SK-N-SH (cell line): ENCODE measurements at regions not wholly inside any gene's neighbourhood (a gene's known extent, or its start where the extent isn't known, plus 50 kb on each side); places are given as distances from the start of the nearest gene placed in this dataset.

ENCODE experiments used
- CTCF ChIA-PET: fragments of 300-600, 350-600 bp; formaldehyde crosslinking; extraction: SDS; loops from one replicate; lab custom pipeline; 2021; lab: Yijun Ruan, JAX
- POLR2A ChIA-PET: fragments of 350-600 bp; sonication (Branson Sonifier 250); formaldehyde crosslinking; extraction: SDS; loops from one replicate; lab custom pipeline; 2020; ENCODE audit warnings: antibody characterized with exemption, inconsistent platforms; lab: Yijun Ruan, JAX
- DNase-seq: peaks from one replicate; pipeline ENCODE4 v3.0.0; 2012
- H2AFZ ChIP-seq: fragments of 200-600 bp; sonication (generic); 2 replicates; pipeline ENCODE4 v1.8.1; 2016; ENCODE audit warnings: antibody characterized with exemption, mild to moderate bottlenecking, low read depth
- H3F3A ChIP-seq: fragments of 200-600 bp; sonication (generic); replicated peaks from 2 replicates; pipeline ENCODE3; 2016; ENCODE audit warnings: antibody characterized with exemption, mild to moderate bottlenecking; ENCODE audit not compliant: insufficient read depth
- H3K27ac ChIP-seq, 2 experiments: fragments of 200-500 bp in 1 of 2; fragments of 200-600 bp in 1 of 2; sonication (Bioruptor generic) in 1 of 2; sonication (generic), shearing (Covaris generic) in 1 of 2; 2 replicates each; pipeline versions ENCODE4 v1.5.1 to v1.6.1; 2014 to 2016; ENCODE audit warnings: low read depth in 2 of 2, inconsistent platforms in 1 of 2, low read length in 1 of 2, mild to moderate bottlenecking in 1 of 2, mixed read lengths in 1 of 2
- H3K27me3 ChIP-seq: fragments of 200-600 bp; sonication (generic), shearing (Covaris generic); 2 replicates; pipeline ENCODE4 v1.6.1; 2016; ENCODE audit warnings: mixed run types; ENCODE audit not compliant: insufficient read depth
- H3K36me3 ChIP-seq, 2 experiments: fragments of 200-500 bp in 1 of 2; fragments of 200-600 bp in 1 of 2; sonication (Bioruptor generic) in 1 of 2; sonication (generic) in 1 of 2; replicated peaks in 1 of 2; 2 replicates each; pipeline versions ENCODE3 to v1.5.1; 2014 to 2016; ENCODE audit warnings: low read length in 1 of 2, mild to moderate bottlenecking in 1 of 2; ENCODE audit not compliant: insufficient read depth in 2 of 2, control insufficient read depth in 1 of 2
- H3K4me1 ChIP-seq, 2 experiments: fragments of 200-500 bp in 1 of 2; fragments of 200-600 bp in 1 of 2; sonication (Bioruptor generic) in 1 of 2; sonication (generic), shearing (Covaris generic) in 1 of 2; 2 replicates each; pipeline versions ENCODE4 v1.5.1 to v1.6.1; 2014 to 2016; ENCODE audit warnings: low read depth in 1 of 2, low read length in 1 of 2, mixed run types in 1 of 2; ENCODE audit not compliant: insufficient read depth in 2 of 2, control insufficient read depth in 1 of 2
- H3K4me2 ChIP-seq: fragments of 200-600 bp; sonication (generic), shearing (Covaris generic); 2 replicates; pipeline ENCODE4 v1.6.1; 2017; ENCODE audit warnings: mixed run types
- H3K4me3 ChIP-seq, 2 experiments: fragments of 200-500 bp in 1 of 2; fragments of 200-600 bp in 1 of 2; sonication (Bioruptor generic) in 1 of 2; sonication (generic), shearing (Covaris generic) in 1 of 2; 2 replicates each; pipeline versions ENCODE4 v1.5.1 to v1.8.1; 2014 to 2016; ENCODE audit warnings: low read depth in 2 of 2, inconsistent platforms in 1 of 2, low read length in 1 of 2, mild to moderate bottlenecking in 1 of 2, mixed read lengths in 1 of 2, moderate library complexity in 1 of 2
- H3K79me2 ChIP-seq: fragments of 200-600 bp; sonication (generic); 2 replicates; pipeline ENCODE4 v1.8.1; 2017; ENCODE audit warnings: mild to moderate bottlenecking; ENCODE audit not compliant: insufficient read depth
- H3K9ac ChIP-seq: fragments of 200-600 bp; sonication (generic); 2 replicates; pipeline ENCODE4 v1.6.1; 2017; ENCODE audit warnings: mixed run types
- H3K9me2 ChIP-seq: fragments of 200-600 bp; sonication (generic); 2 replicates; pipeline ENCODE4 v1.6.1; 2017; ENCODE audit warnings: mixed run types
- H3K9me3 ChIP-seq: fragments of 200-600 bp; sonication (generic); 2 replicates; pipeline ENCODE4 v1.6.1; 2017; ENCODE audit warnings: mixed run types, mild to moderate bottlenecking, moderate library complexity
- H4K20me1 ChIP-seq: fragments of 200-600 bp; sonication (generic); 2 replicates; pipeline ENCODE4 v1.6.1; 2017; ENCODE audit warnings: mild to moderate bottlenecking, mixed run types; ENCODE audit not compliant: insufficient read depth
- CHD2 ChIP-seq: fragments of 150-350 bp; IDR thresholded peaks from 2 replicates; pipeline ENCODE4 v1.6.1; 2018; ENCODE audit warnings: low read length; ENCODE audit not compliant: partially characterized antibody
- EP300 ChIP-seq, 2 experiments: IDR thresholded peaks; 2 replicates each; pipeline versions ENCODE4 v1.4.0 to v1.6.1; 2012; ENCODE audit warnings: borderline replicate concordance in 1 of 2, low read depth in 1 of 2, low read length in 1 of 2
- EZH2phosphoT487 ChIP-seq: fragments of 200-600 bp; sonication (generic); IDR thresholded peaks from 2 replicates; pipeline ENCODE4 v1.6.1; 2017; ENCODE audit warnings: low read depth, mixed run types, mild to moderate bottlenecking, antibody characterized with exemption, moderate library complexity, borderline replicate concordance
- FOSL2 ChIP-seq: IDR thresholded peaks from 2 replicates; pipeline ENCODE4 v1.4.0; 2012; ENCODE audit warnings: low read depth, mild to moderate bottlenecking, moderate library complexity, borderline replicate concordance
- FOXM1 ChIP-seq: IDR thresholded peaks from 2 replicates; pipeline ENCODE4 v1.4.0; 2012; ENCODE audit warnings: low read depth, mild to moderate bottlenecking
- NFIC ChIP-seq: IDR thresholded peaks from 2 replicates; pipeline ENCODE4 v1.4.0; 2012; ENCODE audit warnings: borderline replicate concordance
- PBX3 ChIP-seq: IDR thresholded peaks from 2 replicates; pipeline ENCODE4; 2012
- RCOR1 ChIP-seq: fragments of 150-350 bp; IDR thresholded peaks from 2 replicates; pipeline ENCODE4 v1.6.1; 2017; ENCODE audit warnings: antibody characterized with exemption, low read length
- RFX5 ChIP-seq: IDR thresholded peaks from 2 replicates; pipeline ENCODE4 v1.6.1; 2012; ENCODE audit warnings: mild to moderate bottlenecking, improper control_type of control experiment, low read length
- RXRA ChIP-seq: IDR thresholded peaks from 2 replicates; pipeline ENCODE4 v1.4.0; 2012; ENCODE audit warnings: low read depth, mild to moderate bottlenecking, borderline replicate concordance
- SMC3 ChIP-seq: IDR thresholded peaks from 2 replicates; pipeline ENCODE4 v1.6.1; 2012; ENCODE audit warnings: low read depth, low read length, improper control_type of control experiment
- TAF1 ChIP-seq: IDR thresholded peaks from 2 replicates; pipeline ENCODE4 v1.6.1; 2012; ENCODE audit warnings: low read depth, mild to moderate bottlenecking, low read length, moderate library complexity, borderline replicate concordance
- TCF12 ChIP-seq: IDR thresholded peaks from 2 replicates; pipeline ENCODE4 v1.4.0; 2012
- TEAD4 ChIP-seq: IDR thresholded peaks from 2 replicates; pipeline ENCODE4 v1.4.0; 2012; ENCODE audit warnings: mild to moderate bottlenecking, borderline replicate concordance; ENCODE audit not compliant: insufficient read depth
- USF1 ChIP-seq: IDR thresholded peaks from 2 replicates; pipeline ENCODE4 v1.4.0; 2012; ENCODE audit warnings: low read depth, borderline replicate concordance
- USF2 ChIP-seq: fragments of 150-350 bp; IDR thresholded peaks from 2 replicates; pipeline ENCODE4 v1.6.1; 2017; ENCODE audit warnings: antibody characterized with exemption, low read length, low read depth, borderline replicate concordance
- YY1 ChIP-seq: IDR thresholded peaks from 2 replicates; pipeline ENCODE4 v1.4.0; 2012; ENCODE audit warnings: low read depth, mild to moderate bottlenecking
- ZBTB33 ChIP-seq: IDR thresholded peaks from 2 replicates; pipeline ENCODE4 v1.4.0; 2012; ENCODE audit warnings: low read depth, borderline replicate concordance
- WGBS: methylation state at CpG from one replicate; pipeline ENCODE4 v1.1.6; 2017; ENCODE audit warnings: low lambda C conversion rate; 5-methylcytosine and 5-hydroxymethylcytosine counted together
- TF ChIP-seq, protein P1 (sequence below): IDR thresholded peaks from 2 replicates; pipeline ENCODE4 v1.4.0; 2012; ENCODE audit warnings: low read depth
- TF ChIP-seq, protein P2 (sequence below): fragments of 200-600 bp; sonication (generic); IDR thresholded peaks from 2 replicates; pipeline ENCODE4 v1.6.1; 2017; ENCODE audit warnings: antibody characterized with exemption, mild to moderate bottlenecking, moderate library complexity

- no peak overlapping the region for H3K4me2 ChIP-seq
- DNase-seq, result no peak
- H3K4me3 ChIP-seq, result no peak overlapping the region
- peaks cover 0 to under 1% of the 10 kb centered on the region in 2 experiments; a peak in 1 of 4 replicates for H3K4me1 ChIP-seq
- 0 out of 2 replicates have a peak, but pooled peaks cover 6% of the 10 kb centered on the region for H3K9me3 ChIP-seq
- no peaks in the 10 kb centered on the region for H3K9me2 ChIP-seq
- no peaks in the 10 kb centered on the region for H4K20me1 ChIP-seq
- H2AFZ ChIP-seq, result no peak overlapping the region
- no peak for TF ChIP-seq SMC3
- no peak for TF ChIP-seq TAF1
- no peak for TF ChIP-seq RCOR1
- no peak for TF ChIP-seq FOSL2
- no peak for TF ChIP-seq EZH2phosphoT487
- no peak for TF ChIP-seq FOXM1
- no peak for TF ChIP-seq TCF12
- TF ChIP-seq, protein P1, sequence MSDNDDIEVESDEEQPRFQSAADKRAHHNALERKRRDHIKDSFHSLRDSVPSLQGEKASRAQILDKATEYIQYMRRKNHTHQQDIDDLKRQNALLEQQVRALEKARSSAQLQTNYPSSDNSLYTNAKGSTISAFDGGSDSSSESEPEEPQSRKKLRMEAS, result no peak
- TF ChIP-seq RFX5, result no peak
- TF ChIP-seq YY1, result no peak
- no peak for TF ChIP-seq RXRA
- TF ChIP-seq PBX3, result no peak
- no peak for TF ChIP-seq CHD2
- TF ChIP-seq, protein P2, sequence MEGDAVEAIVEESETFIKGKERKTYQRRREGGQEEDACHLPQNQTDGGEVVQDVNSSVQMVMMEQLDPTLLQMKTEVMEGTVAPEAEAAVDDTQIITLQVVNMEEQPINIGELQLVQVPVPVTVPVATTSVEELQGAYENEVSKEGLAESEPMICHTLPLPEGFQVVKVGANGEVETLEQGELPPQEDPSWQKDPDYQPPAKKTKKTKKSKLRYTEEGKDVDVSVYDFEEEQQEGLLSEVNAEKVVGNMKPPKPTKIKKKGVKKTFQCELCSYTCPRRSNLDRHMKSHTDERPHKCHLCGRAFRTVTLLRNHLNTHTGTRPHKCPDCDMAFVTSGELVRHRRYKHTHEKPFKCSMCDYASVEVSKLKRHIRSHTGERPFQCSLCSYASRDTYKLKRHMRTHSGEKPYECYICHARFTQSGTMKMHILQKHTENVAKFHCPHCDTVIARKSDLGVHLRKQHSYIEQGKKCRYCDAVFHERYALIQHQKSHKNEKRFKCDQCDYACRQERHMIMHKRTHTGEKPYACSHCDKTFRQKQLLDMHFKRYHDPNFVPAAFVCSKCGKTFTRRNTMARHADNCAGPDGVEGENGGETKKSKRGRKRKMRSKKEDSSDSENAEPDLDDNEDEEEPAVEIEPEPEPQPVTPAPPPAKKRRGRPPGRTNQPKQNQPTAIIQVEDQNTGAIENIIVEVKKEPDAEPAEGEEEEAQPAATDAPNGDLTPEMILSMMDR, result no peak
- no peak for TF ChIP-seq TEAD4
- no peak for TF ChIP-seq NFIC
- no peak for TF ChIP-seq USF2
- no peak for TF ChIP-seq ZBTB33
- no peak for TF ChIP-seq EP300 (IDR thresholded peaks at IDR 0.05; ENCODE audit: borderline replicate concordance in 1 of 2, low read depth in 1 of 2, low read length in 1 of 2)
- TF ChIP-seq USF1, result no peak
- H3K79me2 ChIP-seq, result no peaks in the 10 kb centered on the region
- H3F3A ChIP-seq, result no peaks in the 10 kb centered on the region
- H3K27me3 ChIP-seq, result no peaks in the 10 kb centered on the region
- no peaks in the 10 kb centered on the region for H3K36me3 ChIP-seq
- H3K27ac ChIP-seq, result no peak overlapping the region
- WGBS, result 77% methylated on average over 2 of the region's 2 CpGs
- ChIA-PET CTCF (no interaction called here), POLR2A (no interaction called here)
- H3K9ac ChIP-seq, result no peak overlapping the region
These were observed 137.3 kb upstream of the RHOBTB1 start for GRCh38 chr10:61081301-61081700.
